WERI-Rb-1 (cell line): ENCODE measurements at regions not wholly inside any gene's neighbourhood (a gene's known extent, or its start where the extent isn't known, plus 50 kb on each side); places are given as distances from the start of the nearest gene placed in this dataset.

Experiments
- DNase-seq: peaks from one replicate; pipeline ENCODE4 v3.0.0-alpha.2; 2020
- H3K27ac ChIP-seq: fragments of 250-450 bp; sonication (Bioruptor Pico); 2 replicates; pipeline ENCODE4 v1.5.1; 2020; ENCODE audit warnings: mild to moderate bottlenecking, moderate library complexity
- H3K27me3 ChIP-seq: fragments of 250-450 bp; sonication (Bioruptor Pico); 2 replicates; pipeline ENCODE4 v1.5.1; 2021; ENCODE audit warnings: mild to moderate bottlenecking, low read depth, moderate library complexity; ENCODE audit not compliant: insufficient read depth, severe bottlenecking
- H3K36me3 ChIP-seq: fragments of 250-450 bp; sonication (Bioruptor Pico); 2 replicates; pipeline ENCODE4 v1.5.1; 2020; ENCODE audit warnings: mild to moderate bottlenecking, moderate library complexity
- H3K4me3 ChIP-seq: 2 replicates; pipeline ENCODE4 v1.5.1; 2011; ENCODE audit warnings: low read depth, mild to moderate bottlenecking, control low read depth, low read length
- H3K9me3 ChIP-seq: fragments of 250-450 bp; sonication (Bioruptor Pico); 2 replicates; pipeline ENCODE4 v1.5.1; 2021; ENCODE audit warnings: mild to moderate bottlenecking, moderate library complexity; ENCODE audit not compliant: severe bottlenecking
- CTCF ChIP-seq: IDR thresholded peaks from 2 replicates; pipeline ENCODE4 v1.5.1; 2011; ENCODE audit warnings: low read depth, mild to moderate bottlenecking, control low read depth, inconsistent platforms, low read length

- no peak overlapping the region for H3K27ac ChIP-seq
- no peaks in the 10 kb centered on the region for H3K9me3 ChIP-seq
- no peak for TF ChIP-seq CTCF
- H3K36me3 ChIP-seq = no peaks in the 10 kb centered on the region
- no peaks in the 10 kb centered on the region for H3K27me3 ChIP-seq
- no peak overlapping the region for H3K4me3 ChIP-seq
- no peak for DNase-seq
Observed at GRCh38 chr4:83809581-83809980, 273.7 kb downstream of the GPAT3 start.

GRCh38 chr4:83793481-83793880 lies 257.6 kb downstream of the GPAT3 start:
- DNase-seq = no peak
- TF ChIP-seq CTCF = no peak
- H3K36me3 ChIP-seq = no peaks in the 10 kb centered on the region
- H3K4me3 ChIP-seq = no peak overlapping the region
- no peak overlapping the region for H3K27ac ChIP-seq
- no peaks in the 10 kb centered on the region for H3K27me3 ChIP-seq
- H3K9me3 ChIP-seq = no peaks in the 10 kb centered on the region

- H3K27me3 ChIP-seq = no peaks in the 10 kb centered on the region
- TF ChIP-seq CTCF = no peak
- no peaks in the 10 kb centered on the region for H3K36me3 ChIP-seq
- DNase-seq = no peak
- H3K27ac ChIP-seq = no peak overlapping the region
- no peak overlapping the region for H3K4me3 ChIP-seq
- H3K9me3 ChIP-seq = no peaks in the 10 kb centered on the region
Observed at GRCh38 chr4:83785891-83786290, 250.0 kb downstream of the GPAT3 start.

DNA sequence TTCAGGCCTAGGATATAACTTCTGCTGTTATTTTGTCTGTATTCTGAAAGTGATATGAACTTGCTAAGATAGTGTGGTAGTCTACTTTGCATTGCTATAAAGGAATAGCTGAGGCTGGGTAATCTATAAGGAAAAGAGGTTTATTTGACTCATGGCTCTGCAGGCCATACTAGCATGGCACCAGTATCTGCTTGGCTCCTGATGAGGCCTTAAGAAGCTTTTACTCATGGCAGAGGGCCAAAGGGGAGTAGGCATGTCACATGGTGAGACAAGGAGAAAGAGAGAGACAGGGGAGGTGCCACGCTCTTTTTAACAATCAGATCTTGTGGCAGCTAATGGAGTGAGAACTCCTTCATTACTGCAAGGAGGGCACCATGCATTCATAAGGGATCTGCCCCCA lies 247.3 kb downstream of the GPAT3 start:
- Histone ChIP-seq H3K27me3 (no peaks in the 10 kb centered on the region), H3K36me3 (no peaks in the 10 kb centered on the region), H3K4me3 (no peak overlapping the region), H3K9me3 (no peaks in the 10 kb centered on the region), H3K27ac (no peak overlapping the region)
- no peak for TF ChIP-seq CTCF
- DNase-seq = no peak

DNA sequence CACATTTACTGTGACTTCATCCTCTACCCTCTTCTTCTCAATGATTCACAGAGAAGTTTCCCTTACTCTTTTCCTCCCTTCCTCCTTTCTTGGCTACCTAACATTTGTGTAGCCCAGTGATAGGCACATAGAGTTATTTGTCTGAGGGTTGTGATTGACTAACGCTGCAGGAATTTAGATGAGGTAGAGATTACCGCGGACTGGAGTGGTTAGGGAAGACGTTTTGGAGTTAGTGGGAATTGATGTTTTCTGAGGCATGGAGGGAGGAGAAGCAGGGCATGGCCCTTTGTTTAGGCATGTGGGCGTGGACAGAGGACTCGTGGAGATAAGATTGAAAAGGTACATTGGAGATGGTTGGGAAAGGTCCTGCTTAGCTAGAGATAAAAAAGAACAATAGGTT lies 246.7 kb downstream of the GPAT3 start:
- DNase-seq = no peak

More for the DNA sequence above, 246.7 kb downstream of the GPAT3 start:
- Histone ChIP-seq H3K9me3 (no peaks in the 10 kb centered on the region), H3K4me3 (no peak overlapping the region), H3K36me3 (no peaks in the 10 kb centered on the region), H3K27me3 (no peaks in the 10 kb centered on the region), H3K27ac (no peak overlapping the region)
- no peak for TF ChIP-seq CTCF
